ENCODE measurements at regions not wholly inside any gene's neighbourhood (a gene's known extent, or its start where the extent isn't known, plus 50 kb on each side); places are given as distances from the start of the nearest gene placed in this dataset.
A peak's percentile ranks its signal among the peaks of the same experiment; 100 is the strongest.

GRCh38 chr1:198908995-198909394 is 270.2 kb downstream of the PTPRC start:
- BruUV-seq (replicated peaks) = no TSS peak
- Histone ChIP-seq H3K4me1 (ENCODE audit: insufficient read depth, low read length, poor library complexity, severe bottlenecking) (peaks cover 89% of the 10 kb centered on the region), H3K27ac (ENCODE audit: low read depth, low read length, poor library complexity, severe bottlenecking) (peak overlapping the region; percentile 61), H3K9me3 (ENCODE audit: low read depth, low read length, poor library complexity, severe bottlenecking) (no peaks in the 10 kb centered on the region), H3K4me3 (ENCODE audit: low read depth, low read length, poor library complexity, severe bottlenecking) (peak overlapping the region; percentile 25), H3K36me3 (ENCODE audit: insufficient read depth, low read length, poor library complexity, severe bottlenecking) (peaks cover 42% of the 10 kb centered on the region), H3K27me3 (replicated peaks; ENCODE audit: insufficient read depth, low read depth, low read length, poor library complexity) (no peaks in the 10 kb centered on the region)
- intact Hi-C loops (cut with micrococcal nuclease; ENCODE audit: unreplicated experiment) = no loop called here
- DNase-seq (ENCODE audit: low spot score) = no peak
- CTCF ChIA-PET = no interaction called here
- TF ChIP-seq EZH2 (IDR thresholded peaks at IDR 0.05; ENCODE audit: borderline replicate concordance, low read depth, low read length, poor library complexity, severe bottlenecking) = no peak
- no peak for TF ChIP-seq CTCF (conservative IDR thresholded peaks at IDR 0.05; ENCODE audit: low read depth, low read length)
- POLR2A ChIA-PET (ENCODE audit: low non-redundant PET) = no interaction called here

GRCh38 chr1:198909973-198910372 is 271.1 kb downstream of the PTPRC start:
- BruUV-seq (replicated peaks) = no TSS peak

GRCh38 chr1:198910816-198911215 is 272.0 kb downstream of the PTPRC start:
- CTCF ChIA-PET = no interaction called here
- Histone ChIP-seq H3K27ac (ENCODE audit: low read depth, low read length, poor library complexity, severe bottlenecking) (peak overlapping the region; percentile 61), H3K9me3 (ENCODE audit: low read depth, low read length, poor library complexity, severe bottlenecking) (no peaks in the 10 kb centered on the region), H3K36me3 (ENCODE audit: insufficient read depth, low read length, poor library complexity, severe bottlenecking) (peaks cover 44% of the 10 kb centered on the region), H3K4me3 (ENCODE audit: low read depth, low read length, poor library complexity, severe bottlenecking) (peak overlapping the region; percentile 25), H3K4me1 (ENCODE audit: insufficient read depth, low read length, poor library complexity, severe bottlenecking) (peaks cover 87% of the 10 kb centered on the region), H3K27me3 (replicated peaks; ENCODE audit: insufficient read depth, low read depth, low read length, poor library complexity) (no peaks in the 10 kb centered on the region)
- peak; percentile 75 for DNase-seq (ENCODE audit: low spot score)
- intact Hi-C loops (cut with micrococcal nuclease; ENCODE audit: unreplicated experiment) = no loop called here
- POLR2A ChIA-PET (ENCODE audit: low non-redundant PET) = interaction anchor here (0.5 kb wide), 1 partner anchor 139 kb away, joined by 6 read pairs; no protein-coding TSS in a partner anchor
- TF ChIP-seq EZH2 (IDR thresholded peaks at IDR 0.05; ENCODE audit: borderline replicate concordance, low read depth, low read length, poor library complexity, severe bottlenecking) = no peak
- BruUV-seq (replicated peaks) = no TSS peak

More at GRCh38 chr1:198909973-198910372, 271.1 kb downstream of the PTPRC start:
- CTCF ChIA-PET = no interaction called here
- Histone ChIP-seq H3K4me1 (ENCODE audit: insufficient read depth, low read length, poor library complexity, severe bottlenecking) (peaks cover 87% of the 10 kb centered on the region), H3K9me3 (ENCODE audit: low read depth, low read length, poor library complexity, severe bottlenecking) (no peaks in the 10 kb centered on the region), H3K36me3 (ENCODE audit: insufficient read depth, low read length, poor library complexity, severe bottlenecking) (peaks cover 49% of the 10 kb centered on the region), H3K27ac (ENCODE audit: low read depth, low read length, poor library complexity, severe bottlenecking) (peak overlapping the region; percentile 61), H3K4me3 (ENCODE audit: low read depth, low read length, poor library complexity, severe bottlenecking) (peak overlapping the region; percentile 25), H3K27me3 (replicated peaks; ENCODE audit: insufficient read depth, low read depth, low read length, poor library complexity) (no peaks in the 10 kb centered on the region)
- no peak for TF ChIP-seq EZH2 (IDR thresholded peaks at IDR 0.05; ENCODE audit: borderline replicate concordance, low read depth, low read length, poor library complexity, severe bottlenecking)
- TF ChIP-seq CTCF (conservative IDR thresholded peaks at IDR 0.05; ENCODE audit: low read depth, low read length) = no peak
- POLR2A ChIA-PET (ENCODE audit: low non-redundant PET) = no interaction called here
- DNase-seq (ENCODE audit: low spot score) = peak; percentile 77
- intact Hi-C loops (cut with micrococcal nuclease; ENCODE audit: unreplicated experiment) = no loop called here

GRCh38 chr1:198912046-198912445 is 273.2 kb downstream of the PTPRC start:
- no peak for DNase-seq (ENCODE audit: low spot score)
- Histone ChIP-seq H3K27ac (ENCODE audit: low read depth, low read length, poor library complexity, severe bottlenecking) (peak overlapping the region; percentile 61), H3K36me3 (ENCODE audit: insufficient read depth, low read length, poor library complexity, severe bottlenecking) (peaks cover 40% of the 10 kb centered on the region), H3K27me3 (replicated peaks; ENCODE audit: insufficient read depth, low read depth, low read length, poor library complexity) (no peaks in the 10 kb centered on the region), H3K9me3 (ENCODE audit: low read depth, low read length, poor library complexity, severe bottlenecking) (no peaks in the 10 kb centered on the region), H3K4me3 (ENCODE audit: low read depth, low read length, poor library complexity, severe bottlenecking) (no peak overlapping the region), H3K4me1 (ENCODE audit: insufficient read depth, low read length, poor library complexity, severe bottlenecking) (peaks cover 87% of the 10 kb centered on the region)
- CTCF ChIA-PET = no interaction called here
- no TSS peak for BruUV-seq (replicated peaks)
- intact Hi-C loops (cut with micrococcal nuclease; ENCODE audit: unreplicated experiment) = no loop called here
- POLR2A ChIA-PET (ENCODE audit: low non-redundant PET) = no interaction called here
- TF ChIP-seq EZH2 (IDR thresholded peaks at IDR 0.05; ENCODE audit: borderline replicate concordance, low read depth, low read length, poor library complexity, severe bottlenecking) (no peak), CTCF (conservative IDR thresholded peaks at IDR 0.05; ENCODE audit: low read depth, low read length) (no peak)

Measured in A673 (cell line).